ENCODE measurements at regions not wholly inside any gene's neighbourhood (a gene's known extent, or its start where the extent isn't known, plus 50 kb on each side); places are given as distances from the start of the nearest gene placed in this dataset.
"Not testable (repeated sequence)": the region's sequence is repeated elsewhere in the genome, so short reads cannot be mapped to it uniquely, and the experiment has no call there.

DNA sequence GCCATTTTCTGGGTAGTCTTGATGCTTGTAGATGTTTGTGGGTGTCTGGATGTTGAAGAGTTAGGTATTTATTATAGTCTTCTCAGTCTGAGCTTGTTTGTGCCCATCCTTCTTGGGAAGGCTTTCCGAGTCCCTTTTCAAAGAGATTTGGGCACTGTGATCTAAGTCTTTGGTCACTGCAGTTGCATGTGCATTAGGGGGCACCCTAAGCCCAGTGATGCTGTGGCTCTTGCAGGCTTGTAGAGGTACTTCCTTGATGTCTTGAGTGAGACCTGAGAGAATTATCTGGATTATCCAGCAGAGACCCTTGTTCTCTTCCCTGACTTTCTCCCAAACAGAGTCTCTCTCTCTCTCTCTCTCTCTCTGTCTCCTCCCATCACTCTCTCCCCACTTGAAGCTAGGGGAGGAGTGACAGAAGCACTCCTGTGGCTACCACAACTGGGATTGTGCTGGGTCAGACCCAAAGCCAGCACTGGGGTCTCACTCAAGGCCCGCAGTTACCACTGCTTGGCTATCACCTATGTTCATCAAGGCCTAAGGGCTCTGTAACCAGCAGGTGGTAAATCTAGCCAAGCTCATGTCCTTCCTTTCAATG, 68.5 kb downstream of the TMCO5A start:
- no peak for DNase-seq

DNA sequence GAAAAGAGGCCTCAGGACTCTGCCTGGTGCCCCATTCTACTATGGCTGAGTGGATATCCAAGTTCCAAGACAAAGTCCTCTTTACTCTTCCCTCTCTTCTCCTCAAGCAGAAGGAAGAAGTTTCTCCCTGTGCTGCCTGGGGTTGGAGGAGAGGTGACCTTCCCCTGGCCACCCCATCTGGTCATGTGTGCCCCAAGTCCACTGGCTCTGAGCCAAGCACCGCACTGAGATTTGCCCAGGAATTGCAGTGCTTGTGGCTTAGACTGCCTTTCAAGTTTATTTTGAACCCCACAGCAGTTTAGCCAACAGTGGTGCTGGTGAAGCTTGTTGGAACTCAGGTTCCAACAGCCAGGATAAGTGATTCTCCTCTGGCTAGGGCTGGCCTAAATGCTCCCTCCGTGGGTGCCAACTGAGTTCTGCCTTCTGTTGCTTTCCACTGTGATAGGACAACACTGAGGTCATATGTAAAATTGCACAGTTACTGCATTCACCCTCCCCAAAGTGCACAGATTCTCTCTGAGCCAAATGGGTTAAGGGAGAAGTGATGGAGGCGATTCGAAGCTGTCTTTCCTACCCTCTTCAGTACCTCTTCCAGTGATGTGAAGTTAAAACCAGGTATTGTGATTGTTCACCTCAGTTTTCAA, 69.9 kb downstream of the TMCO5A start:
- DNase-seq = no peak

DNA sequence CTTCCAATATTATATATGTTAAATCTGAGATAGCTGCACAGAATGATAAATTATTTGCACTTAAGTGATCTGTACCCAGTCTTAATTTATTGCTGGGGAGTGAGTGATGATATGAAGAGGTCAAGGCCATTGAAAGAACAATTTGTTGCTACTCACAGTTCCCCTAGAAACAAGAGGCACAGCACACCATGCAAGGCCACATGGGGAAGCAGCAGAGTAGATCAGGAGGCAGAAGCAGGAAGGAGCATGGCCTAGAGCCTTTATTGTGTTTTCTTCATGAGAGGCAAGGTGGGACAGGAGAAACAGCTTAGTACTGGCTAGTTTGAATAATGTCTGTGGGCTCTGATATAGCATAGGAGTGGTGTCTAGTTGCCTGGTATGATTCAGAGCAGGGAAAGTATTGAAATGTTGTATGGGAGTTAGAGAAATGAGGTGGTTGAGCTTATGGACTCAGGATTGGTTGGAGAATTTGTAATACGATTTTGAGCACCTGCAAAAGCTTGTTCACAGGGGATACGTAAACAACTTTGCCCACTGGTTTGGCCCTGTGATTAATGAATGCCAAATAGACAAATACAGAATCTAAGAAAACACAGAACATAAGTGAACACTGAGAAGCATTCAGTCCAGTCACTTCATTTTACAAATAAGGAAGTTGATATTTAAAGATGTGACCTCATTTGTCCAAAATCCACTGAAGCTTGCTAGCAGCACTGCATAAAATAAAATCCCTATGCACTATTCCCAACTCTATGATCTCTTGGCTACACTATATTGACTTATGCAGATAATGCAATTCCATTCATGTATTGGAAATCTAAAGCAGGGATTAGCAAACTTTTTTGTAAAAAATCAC, 71.7 kb downstream of the TMCO5A start:
- no peak for DNase-seq

DNA sequence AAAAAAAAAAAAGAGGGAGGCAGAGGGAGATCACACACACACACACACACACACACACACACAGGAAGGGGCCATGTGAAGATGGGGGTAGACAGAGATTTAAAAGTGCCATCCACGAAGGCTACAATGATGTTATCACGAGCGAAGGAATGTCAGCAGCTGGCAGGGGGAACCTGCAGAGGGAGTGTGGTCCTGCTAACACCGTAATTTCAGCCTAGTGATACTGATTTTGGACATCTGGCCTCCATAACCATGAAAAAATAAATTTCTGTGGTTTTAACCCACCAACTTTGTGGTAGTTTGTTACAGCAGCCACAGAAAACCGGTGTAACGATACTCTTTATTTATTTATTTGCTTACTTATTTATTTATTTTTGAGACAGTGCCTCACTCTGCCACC, 76.0 kb downstream of the TMCO5A start:
- DNase-seq = no peak

DNA sequence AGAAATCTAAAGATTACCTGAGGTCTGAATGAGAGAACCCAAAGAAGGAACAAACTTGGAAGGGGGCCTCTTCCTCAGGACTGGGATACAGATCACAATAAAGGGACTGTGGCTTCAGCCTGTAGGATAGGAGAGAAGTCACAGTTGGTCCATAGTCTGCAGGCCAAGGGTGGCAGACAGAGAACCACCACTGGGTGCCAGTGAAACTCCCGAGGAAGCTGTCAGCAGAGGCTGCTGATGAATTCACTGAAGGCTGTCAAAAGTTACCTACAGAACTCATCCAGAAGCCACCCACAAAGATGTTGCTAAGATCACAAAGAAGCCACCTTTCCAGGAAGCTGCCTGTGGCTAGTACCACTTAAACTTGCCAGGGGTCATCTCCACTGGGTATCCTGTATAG, 78.5 kb downstream of the TMCO5A start:
- no peak for DNase-seq

DNA sequence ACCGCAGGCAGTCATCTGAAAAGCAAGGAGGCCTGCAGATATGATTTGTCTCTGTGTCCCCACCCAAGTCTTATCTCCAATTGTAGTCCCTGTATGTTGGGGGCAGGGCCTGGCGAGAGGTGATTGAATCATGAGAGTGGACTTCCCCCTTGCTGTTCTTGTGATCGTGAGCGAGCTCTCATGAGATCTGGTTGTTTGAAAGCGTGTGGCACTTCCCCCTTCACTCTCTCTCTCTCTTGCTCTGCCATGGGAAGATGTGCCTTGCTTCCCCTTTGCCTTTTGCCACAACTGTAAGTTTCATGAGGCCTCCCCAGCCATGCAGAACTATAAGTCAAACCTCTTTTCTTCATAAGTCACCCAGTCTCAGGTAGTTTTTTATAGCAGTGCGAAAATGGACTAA, 83.3 kb downstream of the TMCO5A start:
- DNase-seq = no peak

DNA sequence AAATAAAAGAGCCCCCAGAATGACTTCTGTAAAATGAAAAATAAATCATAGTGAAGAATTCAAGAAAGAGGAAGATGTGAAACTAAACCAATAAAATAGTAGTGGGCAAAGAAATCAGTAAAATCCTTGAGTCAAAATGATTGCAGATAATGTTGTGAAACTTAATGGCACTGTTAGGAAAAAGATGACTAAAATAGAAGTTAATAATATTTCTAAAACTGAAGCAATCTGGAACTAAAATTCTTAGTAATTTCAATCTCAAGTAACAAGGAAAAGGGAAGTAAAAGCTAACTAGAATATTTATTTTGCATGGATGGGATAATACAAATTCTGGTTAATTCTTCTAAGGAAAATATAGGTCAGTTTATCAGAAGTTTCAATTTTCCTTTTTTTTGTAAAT, 84.6 kb downstream of the TMCO5A start:
- no peak for DNase-seq

DNA sequence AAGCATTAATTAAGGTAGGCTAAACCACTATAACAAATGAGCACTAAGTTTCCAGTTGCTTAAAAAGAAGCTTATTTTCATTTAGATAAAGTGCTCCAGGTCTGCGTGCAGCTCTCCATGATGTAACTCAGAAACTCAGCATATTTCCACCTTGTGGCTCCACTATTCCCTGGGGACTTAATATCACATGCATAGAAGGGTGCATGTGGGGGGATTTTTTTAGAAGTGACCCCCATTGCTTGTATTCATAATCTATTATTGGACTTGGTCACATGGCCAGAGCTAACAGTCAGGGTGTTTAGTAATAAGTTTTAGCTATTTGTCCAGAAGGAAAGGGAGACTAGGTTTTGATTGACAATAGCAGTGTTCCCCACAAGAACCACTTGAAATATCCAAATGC, 86.8 kb downstream of the TMCO5A start:
- DNase-seq = no peak

DNA sequence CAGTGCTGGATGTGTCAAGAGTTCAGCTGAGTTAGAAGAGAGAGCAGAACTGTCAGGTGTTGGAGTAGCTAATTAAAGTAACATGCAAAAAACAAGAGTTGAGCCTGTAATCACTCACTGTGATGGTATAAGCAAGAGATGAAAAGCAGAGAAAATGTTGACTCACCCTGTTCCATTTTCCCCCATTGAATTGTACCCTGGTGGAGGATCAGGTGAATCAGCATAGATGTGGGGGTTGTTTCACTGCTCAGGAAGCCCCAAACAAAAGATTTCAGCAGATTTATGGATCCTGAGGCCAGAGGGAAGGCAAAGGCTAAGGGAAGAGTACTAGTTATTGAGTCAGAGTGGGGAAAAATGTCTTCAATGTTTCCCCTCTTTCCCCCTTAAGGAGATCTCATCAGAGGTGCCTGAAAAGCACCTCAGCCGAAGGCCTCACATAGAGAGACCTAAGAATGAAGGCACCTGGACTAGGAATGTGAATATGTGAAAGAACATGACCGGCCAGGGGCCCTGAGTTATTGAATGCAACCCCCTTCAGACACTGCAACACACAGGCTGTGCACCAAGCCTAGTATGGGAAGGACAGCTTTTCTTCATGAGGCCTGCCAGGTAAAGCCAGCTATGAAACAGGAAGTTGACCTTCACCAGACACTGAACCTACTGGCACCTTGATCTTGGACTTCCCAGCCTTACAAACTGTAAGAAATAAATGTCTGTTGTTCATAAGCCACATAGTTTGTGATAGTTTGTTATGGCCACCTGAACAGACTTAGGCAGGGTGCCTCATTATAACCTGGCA, 90.1 kb downstream of the TMCO5A start:
- DNase-seq = no peak

DNA sequence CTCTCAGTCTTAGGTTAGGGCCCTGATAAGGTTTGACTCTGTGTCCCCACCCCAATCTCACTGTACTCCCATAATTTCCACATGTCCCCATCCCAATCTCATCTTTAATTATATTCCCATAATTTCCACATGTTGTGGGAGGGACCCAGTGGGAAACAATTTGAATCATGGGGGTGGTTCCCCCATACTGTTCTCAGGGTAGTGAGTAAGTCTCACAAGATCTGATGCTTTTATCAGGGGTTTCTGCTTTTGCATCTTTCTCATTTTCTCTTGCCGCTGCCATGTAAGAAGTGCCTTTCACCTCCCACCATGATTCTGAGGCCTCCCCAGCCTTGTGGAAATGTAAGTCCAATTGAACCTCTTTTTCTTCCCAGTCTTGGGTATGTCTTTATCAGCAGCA, 91.2 kb downstream of the TMCO5A start:
- DNase-seq = not testable (repeated sequence)

DNA sequence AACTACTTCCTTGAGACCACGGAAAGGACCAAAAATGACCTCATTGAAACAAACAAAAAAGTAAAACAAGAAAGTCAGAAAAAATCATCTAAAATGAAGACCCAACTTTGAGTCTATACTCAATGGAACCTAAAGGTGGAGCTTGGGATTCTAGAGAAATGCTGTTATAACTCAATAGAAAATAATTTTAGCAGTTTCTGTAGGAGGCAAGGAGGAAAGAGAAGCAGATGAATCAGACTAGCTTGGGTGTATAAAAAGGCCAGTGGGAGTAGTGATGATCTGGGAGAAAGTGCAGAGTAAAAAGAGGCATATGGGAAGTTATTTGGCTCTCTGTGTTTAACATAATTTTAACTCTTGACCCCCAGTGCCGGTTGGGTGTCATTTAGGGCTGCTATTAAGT, 94.4 kb downstream of the TMCO5A start:
- no peak for DNase-seq

DNA sequence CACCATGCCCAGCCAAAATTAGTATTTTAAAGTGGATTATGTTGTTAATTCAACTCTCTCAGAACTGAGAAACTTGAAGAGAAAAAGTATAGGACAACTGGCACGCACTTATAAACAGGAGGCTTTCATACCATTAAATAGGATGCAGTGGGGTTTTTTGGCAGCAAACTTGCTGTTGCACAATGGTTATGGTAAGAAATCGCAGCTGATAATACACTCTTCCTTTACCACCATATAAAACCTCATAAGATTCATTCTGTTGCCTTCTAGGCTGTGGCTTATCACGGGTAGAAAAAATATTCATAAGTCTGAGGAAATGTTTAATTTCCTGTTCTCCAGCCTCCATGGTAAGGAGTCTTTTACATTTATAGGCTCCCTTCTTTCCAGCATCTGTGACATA, 95.3 kb downstream of the TMCO5A start:
- no peak for DNase-seq

DNA sequence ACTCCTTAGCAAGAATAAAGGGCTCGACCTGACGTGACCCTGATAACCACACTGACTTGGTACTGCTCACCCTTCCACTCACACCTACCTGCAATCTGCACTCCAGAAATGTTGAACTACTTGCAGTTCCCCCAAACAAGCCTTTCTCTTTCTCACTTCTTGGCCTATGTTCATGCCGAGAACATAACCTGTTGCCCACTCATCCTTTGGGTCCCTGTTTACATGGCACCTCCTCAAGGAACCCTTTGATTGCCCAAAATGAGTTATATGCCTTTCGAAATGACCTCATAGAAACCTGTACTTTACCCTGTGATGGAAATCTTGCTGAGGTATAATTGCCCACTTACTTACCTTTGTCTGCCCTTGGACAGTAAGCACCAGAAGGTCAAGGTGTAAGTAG, 96.2 kb downstream of the TMCO5A start:
- DNase-seq = no peak

DNA sequence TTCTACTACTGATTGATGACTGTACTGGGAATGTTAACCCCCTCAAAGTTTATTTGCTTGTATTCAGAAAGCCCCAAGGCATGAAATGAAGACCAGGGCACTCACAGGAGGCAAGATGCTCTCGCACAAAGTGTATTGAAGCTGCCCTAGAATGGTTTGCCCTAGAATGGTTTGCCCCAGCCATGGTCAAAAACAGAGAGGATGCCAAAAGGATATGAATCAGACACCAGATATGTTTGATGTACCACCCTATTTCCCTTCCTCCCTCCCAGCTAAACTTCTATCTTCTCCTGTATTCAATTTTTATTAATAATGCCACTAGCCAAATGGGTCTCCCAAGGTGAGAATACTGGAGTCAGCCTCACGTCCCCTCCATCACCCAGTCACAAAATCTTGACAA, 101.3 kb downstream of the TMCO5A start:
- DNase-seq = no peak

DNA sequence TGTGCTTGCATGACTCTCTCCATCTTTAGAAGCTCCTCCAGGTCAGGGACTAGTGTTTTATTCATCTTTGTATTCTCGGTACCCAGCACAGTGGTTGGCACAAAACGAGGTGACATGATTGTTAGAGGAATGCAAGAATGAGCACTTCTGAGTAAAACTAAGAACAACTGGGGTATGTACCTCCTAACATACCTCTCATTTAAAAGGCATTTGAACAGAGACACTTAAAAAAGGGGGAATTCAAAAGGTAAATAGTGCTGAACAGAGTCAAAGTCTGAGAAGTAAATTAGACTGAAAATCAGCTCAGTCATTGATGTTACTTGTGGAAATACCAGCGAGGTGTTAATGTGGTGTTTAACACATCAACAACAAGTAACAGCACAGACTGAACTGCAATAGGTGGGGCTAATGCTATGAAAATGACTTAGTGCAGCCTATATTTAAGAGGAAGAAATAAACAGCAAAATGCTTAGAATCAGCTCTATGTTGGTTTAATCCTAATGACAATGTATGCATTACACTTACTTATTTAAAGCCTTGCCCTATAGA, 102.4 kb downstream of the TMCO5A start:
- no peak for DNase-seq

DNA sequence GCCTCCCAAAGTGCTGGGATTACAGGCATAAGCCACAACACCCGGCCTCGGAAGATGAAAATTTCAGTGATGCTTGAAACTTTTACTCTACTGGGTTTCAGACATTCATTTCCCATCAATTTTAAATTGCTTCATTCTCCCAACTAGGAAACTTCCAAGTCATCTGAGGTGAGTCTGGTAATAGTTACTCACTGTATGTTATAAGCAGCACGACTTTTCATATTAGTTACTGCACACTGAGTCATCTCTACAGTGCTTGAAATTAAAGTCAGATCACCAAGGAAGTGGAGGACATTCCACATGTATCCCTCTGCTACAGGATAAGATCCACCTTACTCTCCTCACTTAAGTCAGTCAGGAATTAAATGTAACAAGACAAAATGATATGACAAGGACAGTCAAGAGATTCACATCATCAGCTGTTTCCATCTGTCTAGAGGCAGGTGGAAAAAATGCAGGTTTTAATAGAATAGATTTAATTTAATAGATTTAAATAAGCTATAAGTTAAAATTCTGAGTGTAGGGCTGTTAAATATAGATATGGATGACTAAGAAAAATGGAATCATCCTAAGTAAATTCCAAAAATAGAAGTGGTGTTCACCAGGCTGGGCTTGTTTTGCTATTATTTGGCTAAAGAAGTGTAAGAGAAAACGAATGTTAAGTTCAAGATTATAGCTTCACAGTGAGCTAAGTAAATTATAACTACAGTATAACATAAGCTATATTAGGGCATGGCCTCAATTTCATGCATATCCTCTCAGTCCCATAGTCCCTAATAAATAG, 104.4 kb downstream of the TMCO5A start:
- no peak for DNase-seq

DNA sequence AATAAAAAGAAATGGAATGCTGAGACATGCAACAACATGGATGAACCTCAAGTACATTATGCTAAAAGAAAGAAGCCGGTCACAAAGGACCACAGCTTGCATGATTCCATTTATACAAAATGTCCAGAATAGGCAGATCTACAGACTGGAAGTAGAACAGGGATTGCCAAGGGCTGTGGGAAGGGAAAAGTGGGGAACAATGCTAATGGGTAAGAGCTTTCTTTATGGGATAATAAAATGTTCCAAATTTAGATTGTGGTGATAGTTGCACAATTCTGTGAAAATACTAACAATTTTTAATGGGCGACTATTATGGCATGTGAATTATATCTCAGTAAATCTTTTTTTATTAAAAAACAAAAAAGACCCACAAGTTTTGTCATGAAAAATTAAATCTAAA, 106.2 kb downstream of the TMCO5A start:
- DNase-seq = no peak

DNA sequence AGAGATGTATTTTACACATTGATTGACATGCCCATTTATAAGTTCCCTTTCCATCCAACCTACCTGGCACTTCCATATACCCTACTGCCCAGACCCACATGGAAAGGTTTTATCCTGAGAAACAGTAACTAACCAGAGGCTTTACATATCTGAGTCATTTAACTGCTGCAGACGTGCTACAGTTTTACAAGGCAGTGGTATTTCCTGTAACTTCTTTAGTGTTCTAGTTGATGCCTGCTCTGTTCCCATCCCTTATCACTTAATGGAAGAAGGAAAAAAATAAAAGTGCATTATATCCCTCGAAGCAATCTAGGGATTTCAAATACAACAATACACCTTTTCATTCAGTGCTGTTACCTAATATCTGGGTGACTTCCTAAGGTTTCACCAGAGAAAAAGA, 107.1 kb downstream of the TMCO5A start:
- DNase-seq = no peak

DNA sequence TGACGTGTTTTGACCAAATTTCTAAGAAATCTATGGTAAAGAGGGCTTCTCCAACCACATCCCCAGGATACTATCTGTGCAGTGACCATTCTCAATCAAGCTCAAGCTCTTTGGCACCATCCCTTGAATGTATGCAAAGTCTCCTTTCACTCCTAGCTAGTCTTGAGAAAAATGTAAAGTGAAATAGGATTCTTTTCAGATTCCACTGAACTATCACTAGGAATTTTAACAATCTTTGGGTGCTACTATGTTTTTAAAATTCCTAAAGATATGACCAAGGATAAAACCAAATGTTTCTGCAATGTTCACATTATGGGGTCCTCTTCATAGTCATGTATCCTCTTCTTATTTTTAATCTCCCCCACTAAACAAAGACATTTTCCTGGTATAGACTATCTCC, 107.8 kb downstream of the TMCO5A start:
- DNase-seq = no peak

DNA sequence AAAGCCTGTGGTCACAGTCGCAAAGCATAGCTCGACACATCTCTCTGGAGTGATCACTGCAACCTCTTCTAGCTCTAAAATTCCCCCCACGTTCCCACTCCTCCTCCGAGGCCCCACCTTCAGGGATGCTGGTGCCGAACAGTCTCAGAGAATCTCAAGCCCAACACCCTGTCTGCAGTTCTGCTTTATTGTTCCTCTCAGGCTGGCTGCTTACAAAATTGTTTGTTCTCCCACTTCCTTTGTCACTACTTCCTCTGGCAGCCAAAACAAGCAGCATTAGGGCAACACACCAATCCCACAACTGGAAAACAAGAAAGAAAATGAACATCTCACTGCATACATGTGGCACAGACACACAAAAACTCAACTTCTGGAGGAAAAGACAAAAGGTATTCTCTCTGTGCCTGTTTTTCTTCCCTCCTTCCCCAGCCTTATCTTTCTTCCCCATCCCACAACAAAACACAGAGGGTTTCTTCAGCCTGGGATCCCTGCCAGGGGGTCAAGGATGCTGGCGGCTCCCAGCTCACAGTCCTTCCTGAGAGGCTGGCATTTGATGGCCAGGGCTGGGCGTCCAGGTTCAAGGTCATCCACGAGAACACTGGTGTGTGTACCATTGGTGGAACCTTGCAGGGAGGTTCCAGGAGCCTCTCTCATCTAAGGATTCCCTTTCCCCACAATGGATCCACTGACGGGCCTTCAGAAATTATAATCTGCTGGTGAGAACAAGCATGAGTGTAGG, 108.4 kb downstream of the TMCO5A start:
- DNase-seq = no peak

DNA sequence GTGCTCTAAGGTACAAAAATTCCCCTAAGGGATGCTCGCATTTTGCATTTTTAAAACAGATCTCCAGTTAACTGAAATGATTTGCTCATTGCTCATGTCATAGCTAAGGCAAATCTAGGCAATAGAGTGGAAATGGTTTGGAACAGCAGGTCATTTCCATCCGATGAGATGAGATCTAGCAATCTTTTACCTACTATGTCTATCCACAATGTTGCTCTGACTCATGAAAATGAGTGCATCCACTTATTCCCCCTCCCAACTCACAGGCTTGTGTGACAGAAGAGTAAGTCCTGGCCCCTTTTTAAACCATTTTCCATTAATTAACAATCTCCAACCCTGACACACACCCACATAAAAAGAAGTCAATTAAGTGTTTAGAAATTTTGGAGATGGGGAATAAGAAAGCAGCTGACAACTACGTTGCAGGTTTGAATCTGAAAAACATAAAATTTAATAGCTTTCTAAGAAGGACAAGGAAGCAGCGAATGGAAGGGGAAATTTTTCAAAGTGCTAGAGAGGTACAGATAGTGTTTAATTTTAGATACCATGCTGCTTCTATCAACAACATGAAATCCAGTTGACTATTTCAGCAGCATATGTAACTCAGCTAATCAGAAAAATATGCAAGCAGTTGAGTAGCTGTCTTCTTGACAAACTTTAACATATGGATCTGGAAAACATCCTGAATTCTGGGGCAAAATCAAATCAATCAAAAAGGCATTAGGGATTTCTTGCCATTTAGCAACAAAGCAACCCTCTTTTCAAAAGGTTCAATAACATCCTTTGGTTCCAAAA, 112.0 kb downstream of the TMCO5A start:
- DNase-seq = no peak
